Panc1 (cell line): ENCODE measurements at regions not wholly inside any gene's neighbourhood (a gene's known extent, or its start where the extent isn't known, plus 50 kb on each side); places are given as distances from the start of the nearest gene placed in this dataset.

ENCODE experiments used
- ATAC-seq: fragments of 200-7000 bp; cut with Tn5 transposase; 2 replicates; pipeline ENCODE4 v1.9.1; 2020; ENCODE audit warnings: mild to moderate bottlenecking, moderate library complexity
- BruUV-seq: library from RNA; stranded (reverse); fragments of 400-500 nt; replicated peaks from 2 replicates; lab custom pipeline; 2021; lab: Mats Ljungman, UMichigan
- CTCF ChIA-PET: fragments of 300-600 bp; sonication (Branson Sonifier 250); formaldehyde crosslinking; loops from one replicate; lab custom pipeline; 2022; ENCODE audit warnings: antibody characterized with exemption; lab: Charles Lee
- POLR2A ChIA-PET: fragments of 300-600 bp; sonication (Branson Sonifier 250); formaldehyde crosslinking; loops from one replicate; lab custom pipeline; 2022; ENCODE audit warnings: antibody characterized with exemption; lab: Charles Lee
- DNase-seq: peaks from one replicate; pipeline ENCODE4 v3.0.0-alpha.2; 2010; ENCODE audit warnings: low read depth, low spot score
- H3K27ac ChIP-seq: 2 replicates; pipeline ENCODE4 v1.5.1; 2011; ENCODE audit warnings: mild to moderate bottlenecking, low read length, inconsistent platforms
- H3K27me3 ChIP-seq: fragments of 200-500 bp; sonication (Bioruptor generic); 2 replicates; pipeline ENCODE4 v1.6.0; 2014; ENCODE audit warnings: low read length, inconsistent platforms; ENCODE audit not compliant: control insufficient read depth, insufficient read depth
- H3K36me3 ChIP-seq: fragments of 200-500 bp; sonication (Bioruptor generic); 2 replicates; pipeline ENCODE4 v1.5.1; 2014; ENCODE audit warnings: inconsistent platforms, mild to moderate bottlenecking, low read length, moderate library complexity; ENCODE audit not compliant: control insufficient read depth, insufficient read depth
- H3K4me1 ChIP-seq: 2 replicates; pipeline ENCODE4 v1.5.1; 2011; ENCODE audit warnings: inconsistent platforms, mild to moderate bottlenecking, low read length, moderate library complexity; ENCODE audit not compliant: control insufficient read depth, insufficient read depth
- H3K4me3 ChIP-seq, 2 experiments: 2 replicates each; pipeline ENCODE4 v1.5.1; 2011 to 2012; ENCODE audit warnings: low read depth in 2 of 2, low read length in 2 of 2, mild to moderate bottlenecking in 2 of 2, inconsistent platforms in 1 of 2, moderate library complexity in 1 of 2
- H3K9me3 ChIP-seq: fragments of 200-500 bp; sonication (Bioruptor generic); 2 replicates; pipeline ENCODE4 v1.5.1; 2014; ENCODE audit warnings: low read depth, mild to moderate bottlenecking, inconsistent platforms, low read length, moderate library complexity; ENCODE audit not compliant: control insufficient read depth, insufficient read depth
- POLR2AphosphoS5 ChIP-seq: IDR thresholded peaks from 2 replicates; pipeline ENCODE4 v1.6.1; 2012; ENCODE audit warnings: mild to moderate bottlenecking, low read depth, low read length, moderate library complexity
- SIN3A ChIP-seq: IDR thresholded peaks from 2 replicates; pipeline ENCODE4 v1.6.1; 2012; ENCODE audit warnings: low read depth, mild to moderate bottlenecking, low read length, moderate library complexity, borderline replicate concordance; ENCODE audit not compliant: insufficient read depth
- TCF7L2 ChIP-seq: IDR thresholded peaks from 2 replicates; pipeline ENCODE4 v1.6.1; 2011; ENCODE audit warnings: mild to moderate bottlenecking, low read depth, low read length, inconsistent platforms
- in situ Hi-C: cut with HindIII; loops from 2 replicates; pipeline ENCODE4 v1.10.0; 2016; ENCODE audit warnings: low sequenced_read_pairs, low pct_unique_long_range_greater_than_20kb
- intact Hi-C: fragments of 100-400 bp; cut with micrococcal nuclease; formaldehyde crosslinking; loops from one replicate; pipeline ENCODE4 v1.10.0; 2022; ENCODE audit not compliant: unreplicated experiment
- TF ChIP-seq, protein P1 (sequence below): fragments of 450-650 bp; IDR thresholded peaks from 2 replicates; pipeline ENCODE4 v1.5.1; 2017; ENCODE audit warnings: mild to moderate bottlenecking
- TF ChIP-seq, protein P2 (sequence below), 2 experiments: IDR thresholded peaks; 2 replicates each; pipeline ENCODE4 v1.6.1; 2011 to 2012; ENCODE audit warnings: low read depth in 2 of 2, control low read depth in 1 of 2, low read length in 1 of 2, mild to moderate bottlenecking in 1 of 2, moderate library complexity in 1 of 2; ENCODE audit not compliant: insufficient read depth in 1 of 2

DNA sequence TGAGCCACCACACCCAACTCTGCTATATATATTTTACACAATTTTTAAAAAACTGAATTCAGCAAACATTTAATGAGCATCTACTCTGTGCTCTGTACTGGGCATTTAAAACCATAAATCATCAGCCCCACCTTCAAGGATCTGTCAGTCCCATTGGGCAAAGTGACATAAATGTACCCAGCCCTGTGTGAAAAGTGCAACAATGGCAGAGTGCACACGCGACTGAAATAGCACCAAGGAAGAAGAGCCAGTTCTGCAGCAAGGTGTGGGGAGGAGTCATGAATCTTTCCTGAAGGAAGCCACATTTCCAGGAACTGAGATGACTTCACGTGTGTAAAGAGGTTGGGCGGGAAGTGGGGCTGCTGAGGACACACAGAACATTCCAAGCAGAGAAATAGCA lies 111.5 kb upstream of the ATP6AP2 start:
- Histone ChIP-seq H3K27ac (no peak overlapping the region), H3K27me3 (no peaks in the 10 kb centered on the region), H3K4me3 (no peak overlapping the region), H3K9me3 (no peaks in the 10 kb centered on the region), H3K36me3 (no peaks in the 10 kb centered on the region), H3K4me1 (no peaks in the 10 kb centered on the region)
- ATAC-seq = no peak
- BruUV-seq = no TSS peak
- ChIA-PET POLR2A (no interaction called here), CTCF (no interaction called here)
- intact Hi-C loops (no loop called here), in situ Hi-C loops (no loop called here)
- no peak for DNase-seq
- TF ChIP-seq SIN3A = no peak
- no peak for TF ChIP-seq TCF7L2
- no peak for TF ChIP-seq POLR2AphosphoS5
- TF ChIP-seq, protein P1, sequence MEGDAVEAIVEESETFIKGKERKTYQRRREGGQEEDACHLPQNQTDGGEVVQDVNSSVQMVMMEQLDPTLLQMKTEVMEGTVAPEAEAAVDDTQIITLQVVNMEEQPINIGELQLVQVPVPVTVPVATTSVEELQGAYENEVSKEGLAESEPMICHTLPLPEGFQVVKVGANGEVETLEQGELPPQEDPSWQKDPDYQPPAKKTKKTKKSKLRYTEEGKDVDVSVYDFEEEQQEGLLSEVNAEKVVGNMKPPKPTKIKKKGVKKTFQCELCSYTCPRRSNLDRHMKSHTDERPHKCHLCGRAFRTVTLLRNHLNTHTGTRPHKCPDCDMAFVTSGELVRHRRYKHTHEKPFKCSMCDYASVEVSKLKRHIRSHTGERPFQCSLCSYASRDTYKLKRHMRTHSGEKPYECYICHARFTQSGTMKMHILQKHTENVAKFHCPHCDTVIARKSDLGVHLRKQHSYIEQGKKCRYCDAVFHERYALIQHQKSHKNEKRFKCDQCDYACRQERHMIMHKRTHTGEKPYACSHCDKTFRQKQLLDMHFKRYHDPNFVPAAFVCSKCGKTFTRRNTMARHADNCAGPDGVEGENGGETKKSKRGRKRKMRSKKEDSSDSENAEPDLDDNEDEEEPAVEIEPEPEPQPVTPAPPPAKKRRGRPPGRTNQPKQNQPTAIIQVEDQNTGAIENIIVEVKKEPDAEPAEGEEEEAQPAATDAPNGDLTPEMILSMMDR = no peak
- TF ChIP-seq, protein P2, sequence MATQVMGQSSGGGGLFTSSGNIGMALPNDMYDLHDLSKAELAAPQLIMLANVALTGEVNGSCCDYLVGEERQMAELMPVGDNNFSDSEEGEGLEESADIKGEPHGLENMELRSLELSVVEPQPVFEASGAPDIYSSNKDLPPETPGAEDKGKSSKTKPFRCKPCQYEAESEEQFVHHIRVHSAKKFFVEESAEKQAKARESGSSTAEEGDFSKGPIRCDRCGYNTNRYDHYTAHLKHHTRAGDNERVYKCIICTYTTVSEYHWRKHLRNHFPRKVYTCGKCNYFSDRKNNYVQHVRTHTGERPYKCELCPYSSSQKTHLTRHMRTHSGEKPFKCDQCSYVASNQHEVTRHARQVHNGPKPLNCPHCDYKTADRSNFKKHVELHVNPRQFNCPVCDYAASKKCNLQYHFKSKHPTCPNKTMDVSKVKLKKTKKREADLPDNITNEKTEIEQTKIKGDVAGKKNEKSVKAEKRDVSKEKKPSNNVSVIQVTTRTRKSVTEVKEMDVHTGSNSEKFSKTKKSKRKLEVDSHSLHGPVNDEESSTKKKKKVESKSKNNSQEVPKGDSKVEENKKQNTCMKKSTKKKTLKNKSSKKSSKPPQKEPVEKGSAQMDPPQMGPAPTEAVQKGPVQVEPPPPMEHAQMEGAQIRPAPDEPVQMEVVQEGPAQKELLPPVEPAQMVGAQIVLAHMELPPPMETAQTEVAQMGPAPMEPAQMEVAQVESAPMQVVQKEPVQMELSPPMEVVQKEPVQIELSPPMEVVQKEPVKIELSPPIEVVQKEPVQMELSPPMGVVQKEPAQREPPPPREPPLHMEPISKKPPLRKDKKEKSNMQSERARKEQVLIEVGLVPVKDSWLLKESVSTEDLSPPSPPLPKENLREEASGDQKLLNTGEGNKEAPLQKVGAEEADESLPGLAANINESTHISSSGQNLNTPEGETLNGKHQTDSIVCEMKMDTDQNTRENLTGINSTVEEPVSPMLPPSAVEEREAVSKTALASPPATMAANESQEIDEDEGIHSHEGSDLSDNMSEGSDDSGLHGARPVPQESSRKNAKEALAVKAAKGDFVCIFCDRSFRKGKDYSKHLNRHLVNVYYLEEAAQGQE (IDR thresholded peaks at IDR 0.05; ENCODE audit: insufficient read depth in 1 of 2, low read depth in 2 of 2, low read length in 1 of 2) = no peak

DNA sequence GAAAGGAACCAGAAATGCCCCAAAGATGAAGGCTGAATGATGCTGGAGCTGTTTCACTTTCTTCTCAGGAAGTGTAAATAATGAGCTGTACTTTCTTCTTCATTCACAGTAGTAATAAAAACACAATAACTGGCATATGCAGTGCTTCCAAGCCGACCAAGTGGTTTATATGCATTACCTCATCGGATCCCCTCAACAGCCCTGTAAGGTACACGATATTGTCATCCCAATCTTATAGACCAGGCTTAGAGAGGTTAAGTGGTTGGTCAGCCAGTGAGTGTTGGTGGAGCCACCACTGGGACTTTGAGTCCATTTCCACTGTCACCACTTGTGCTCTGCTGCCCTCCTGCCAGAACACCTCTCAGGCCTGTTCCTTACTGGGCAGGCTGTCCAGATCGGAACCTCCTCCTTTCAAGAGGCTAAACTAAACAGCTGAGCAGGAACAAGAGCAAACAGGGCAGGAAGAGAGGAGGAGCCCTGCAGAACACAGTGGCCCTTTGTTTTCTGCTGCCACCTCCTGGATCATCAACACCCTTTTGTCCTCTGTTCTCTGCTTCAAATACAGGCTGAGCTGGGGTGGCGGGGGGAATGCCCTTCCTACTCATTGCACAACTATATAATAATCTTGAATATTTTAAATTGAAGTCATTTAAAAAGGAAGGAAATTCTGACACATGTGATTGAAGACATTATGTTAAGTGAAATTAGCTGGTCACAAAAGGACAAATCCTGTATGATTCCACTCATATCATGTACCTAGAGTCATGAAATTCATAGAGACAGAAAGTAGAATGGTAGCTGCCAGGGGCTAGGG lies 112.5 kb upstream of the ATP6AP2 start:
- H3K36me3 ChIP-seq = no peaks in the 10 kb centered on the region
- ChIA-PET CTCF (interaction anchor here (0.6 kb wide), 1 partner anchor 312 kb away, joined by 3 read pairs; no protein-coding TSS in a partner anchor), POLR2A (no interaction called here)
- intact Hi-C loops = no loop called here
- in situ Hi-C loops = no loop called here
- no peaks in the 10 kb centered on the region for H3K4me1 ChIP-seq
- no peaks in the 10 kb centered on the region for H3K9me3 ChIP-seq
- BruUV-seq = no TSS peak
- no peak overlapping the region for H3K27ac ChIP-seq
- ATAC-seq (peak; percentile 89), DNase-seq (peak; percentile 2)
- TF ChIP-seq, protein P2 (IDR thresholded peaks at IDR 0.05; ENCODE audit: insufficient read depth in 1 of 2, low read depth in 2 of 2, low read length in 1 of 2) = no peak
- TF ChIP-seq, protein P1 = peak; percentile 57
- no peak overlapping the region for H3K4me3 ChIP-seq
- no peaks in the 10 kb centered on the region for H3K27me3 ChIP-seq
